ENCODE measurements at regions not wholly inside any gene's neighbourhood (a gene's known extent, or its start where the extent isn't known, plus 50 kb on each side); places are given as distances from the start of the nearest gene placed in this dataset.

GRCh38 chr16:8098947-8099512 is 491.3 kb downstream of the TMEM114 start:
- no peak overlapping the region for H3K27ac ChIP-seq

DNA sequence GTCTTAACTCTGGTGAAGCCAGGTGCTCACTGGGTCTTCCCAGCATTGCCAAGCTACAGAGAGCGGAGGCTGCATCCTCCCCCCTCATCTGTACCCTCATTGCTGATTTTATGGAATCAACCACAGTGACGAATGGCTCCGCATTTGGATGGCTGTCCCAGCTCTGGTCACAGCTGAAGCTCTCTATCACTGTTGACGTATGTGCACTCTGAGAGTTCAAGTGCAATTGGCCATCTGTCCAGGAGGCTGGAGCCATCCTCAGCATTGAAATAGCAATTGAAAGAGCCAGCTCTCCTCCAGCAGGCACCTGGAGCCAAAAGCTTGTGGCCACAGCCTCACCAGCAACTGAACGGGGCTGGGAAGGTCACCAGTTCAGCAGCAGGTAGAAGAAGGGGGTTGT is 494.1 kb downstream of the TMEM114 start:
- no peak for TF ChIP-seq ZFX (IDR thresholded peaks at IDR 0.05)
- no peak for TF ChIP-seq CTCF (conservative IDR thresholded peaks at IDR 0.05)
- H3K27ac ChIP-seq = no peak overlapping the region

More at GRCh38 chr16:8098947-8099512, 491.3 kb downstream of the TMEM114 start:
- TF ChIP-seq CTCF (conservative IDR thresholded peaks at IDR 0.05) (no peak), ZFX (IDR thresholded peaks at IDR 0.05) (no peak)

DNA sequence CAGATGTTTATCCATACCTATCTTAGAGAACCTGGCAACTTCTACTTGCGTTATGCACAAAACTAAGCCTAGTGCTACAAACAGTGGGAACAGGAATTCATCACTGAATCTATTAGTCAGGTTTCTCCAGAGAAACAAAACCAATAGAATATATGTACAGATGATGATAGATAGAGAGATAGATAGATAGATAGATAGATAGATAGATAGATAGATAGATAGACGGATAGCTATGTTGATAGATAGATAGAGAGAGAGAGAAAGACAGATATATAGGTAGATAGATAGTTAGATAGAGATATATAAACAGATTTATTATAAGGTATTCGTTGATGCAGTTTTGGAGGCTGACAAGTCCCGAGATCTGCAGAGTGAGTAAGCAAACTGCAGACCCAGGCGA is 495.6 kb downstream of the TMEM114 start:
- H3K27ac ChIP-seq = no peak overlapping the region

GRCh38 chr16:8088820-8089338 is 501.4 kb downstream of the TMEM114 start:
- no peak overlapping the region for H3K27ac ChIP-seq
- TF ChIP-seq ZFX (IDR thresholded peaks at IDR 0.05) (no peak), CTCF (conservative IDR thresholded peaks at IDR 0.05) (no peak)

More for the DNA sequence above, 495.6 kb downstream of the TMEM114 start:
- no peak for TF ChIP-seq ZFX (IDR thresholded peaks at IDR 0.05)
- TF ChIP-seq CTCF (conservative IDR thresholded peaks at IDR 0.05) = no peak

DNA sequence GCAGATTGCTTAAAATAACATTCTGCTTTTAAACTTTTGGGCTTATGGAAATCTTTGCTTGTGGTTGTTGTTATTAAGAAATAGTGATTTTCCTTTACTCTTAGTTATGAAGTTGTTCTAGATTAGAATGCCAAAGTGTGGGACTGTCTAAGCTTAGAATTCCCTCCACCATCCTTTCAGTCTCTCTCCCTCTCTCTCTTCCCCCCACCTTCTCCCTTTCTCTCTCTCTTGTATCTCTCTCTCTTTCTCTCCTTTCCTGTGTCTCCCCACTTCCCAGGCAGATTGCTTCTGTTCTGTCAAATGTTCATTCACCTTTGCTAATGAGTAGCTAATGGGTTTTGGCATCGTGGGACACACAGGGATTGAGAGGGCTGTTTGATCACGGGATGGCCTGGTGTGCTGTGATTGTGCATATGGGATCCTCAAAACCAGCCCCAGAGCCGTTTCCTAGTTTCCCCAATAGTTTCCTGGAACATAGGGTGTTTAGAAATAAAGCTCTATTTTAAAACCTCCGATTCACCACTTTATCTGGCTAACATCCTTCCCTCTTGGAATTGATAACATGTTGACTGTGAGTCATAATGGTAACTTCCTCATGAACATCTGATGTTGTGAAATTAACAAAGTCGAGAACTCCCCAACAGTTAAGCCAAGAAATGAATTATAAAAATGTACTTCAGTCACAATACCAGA is 502.6 kb downstream of the TMEM114 start:
- TF ChIP-seq ZFX (IDR thresholded peaks at IDR 0.05) = no peak
- no peak for TF ChIP-seq CTCF (conservative IDR thresholded peaks at IDR 0.05)

GRCh38 chr16:8087146-8087545 is 503.2 kb downstream of the TMEM114 start:
- no peak overlapping the region for H3K27ac ChIP-seq
- TF ChIP-seq ZFX (IDR thresholded peaks at IDR 0.05) (no peak), CTCF (conservative IDR thresholded peaks at IDR 0.05) (no peak)

More for the DNA sequence above, 502.6 kb downstream of the TMEM114 start:
- H3K27ac ChIP-seq = no peak overlapping the region

DNA sequence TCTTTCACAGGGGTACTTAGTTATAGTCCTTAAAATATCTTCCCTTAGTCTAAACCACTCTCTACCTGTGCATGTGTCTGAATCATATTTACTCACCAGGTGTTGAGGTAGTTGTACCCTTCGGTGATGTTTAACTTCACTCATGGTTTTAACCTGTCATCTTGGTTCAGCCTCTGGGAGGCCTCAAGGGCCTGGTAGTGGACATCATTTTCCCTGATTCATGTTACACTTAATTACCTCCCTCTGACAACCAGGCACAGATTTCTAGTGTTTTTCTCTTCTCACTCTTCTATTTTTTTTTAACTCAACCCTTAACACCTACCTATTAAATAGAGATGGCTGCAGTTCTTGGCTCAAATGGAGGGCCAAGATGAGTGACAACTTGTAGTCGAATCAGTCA is 505.4 kb downstream of the TMEM114 start:
- no peak for TF ChIP-seq ZFX (IDR thresholded peaks at IDR 0.05)
- TF ChIP-seq CTCF (conservative IDR thresholded peaks at IDR 0.05) = no peak
- H3K27ac ChIP-seq = no peak overlapping the region

Measured in C4-2B (cell line).